Activated T-helper 1 cell treated with anti-CD3 and anti-CD28 coated beads, Interleukin-12 subunit alpha, Interleukin-12 subunit beta, Interleukin-2, Interleukin-4 antibody, amounts not matched to agents 30 ng/mL and 10 ng/mL and 1 ng/mL, durations not matched to agents 14 hours and 24 hours and 36 hours (primary cell): ENCODE measurements at regions not wholly inside any gene's neighbourhood (a gene's known extent, or its start where the extent isn't known, plus 50 kb on each side); places are given as distances from the start of the nearest gene placed in this dataset.

Experiments
- DNase-seq: peaks from one replicate; pipeline ENCODE4 v3.0.0; 2021; ENCODE audit warnings: low spot score
- H3K27ac Mint-ChIP-seq: one replicate; pipeline ENCODE4 v1.8.0; 2021; ENCODE audit warnings: mild to moderate bottlenecking, mixed read lengths
- H3K27me3 Mint-ChIP-seq: one replicate; pipeline ENCODE4 v1.8.0; 2022; ENCODE audit warnings: mild to moderate bottlenecking, moderate library complexity, mixed read lengths; ENCODE audit not compliant: insufficient read depth
- H3K36me3 Mint-ChIP-seq: one replicate; pipeline ENCODE4 v1.8.0; 2021; ENCODE audit warnings: low read depth, mixed read lengths
- H3K4me1 Mint-ChIP-seq: one replicate; pipeline ENCODE4 v1.8.0; 2021; ENCODE audit warnings: low read depth, mixed read lengths
- H3K4me3 Mint-ChIP-seq: one replicate; pipeline ENCODE4 v1.8.0; 2021; ENCODE audit warnings: mild to moderate bottlenecking, moderate library complexity, mixed read lengths
- H3K9me3 Mint-ChIP-seq: one replicate; pipeline ENCODE4 v1.8.0; 2021; ENCODE audit warnings: mixed read lengths
- intact Hi-C: fragments of 100-400 bp; cut with micrococcal nuclease; formaldehyde crosslinking; loops from one replicate; pipeline ENCODE4 v1.15.1; 2024

- no peak overlapping the region for H3K27ac Mint-ChIP-seq
- H3K4me1 Mint-ChIP-seq: peaks cover 6% of the 10 kb centered on the region
- DNase-seq: no peak
- no peak overlapping the region for H3K4me3 Mint-ChIP-seq
- no peaks in the 10 kb centered on the region for H3K9me3 Mint-ChIP-seq
- no peaks in the 10 kb centered on the region for H3K36me3 Mint-ChIP-seq
- peaks cover 11% of the 10 kb centered on the region for H3K27me3 Mint-ChIP-seq
- intact Hi-C loops: no loop called here
Measured at GRCh38 chr1:209427277-209427676, 156.2 kb upstream of the CAMK1G start.

- H3K9me3 Mint-ChIP-seq: no peaks in the 10 kb centered on the region
- peaks cover 11% of the 10 kb centered on the region for H3K27me3 Mint-ChIP-seq
- H3K36me3 Mint-ChIP-seq: no peaks in the 10 kb centered on the region
- H3K27ac Mint-ChIP-seq: no peak overlapping the region
- no peak for DNase-seq
- H3K4me1 Mint-ChIP-seq: peaks cover 6% of the 10 kb centered on the region
- H3K4me3 Mint-ChIP-seq: no peak overlapping the region
- intact Hi-C loops: no loop called here
Measured at GRCh38 chr1:209427811-209428210, 155.7 kb upstream of the CAMK1G start.

GRCh38 chr1:209428241-209428921, 155.1 kb upstream of the CAMK1G start:
- DNase-seq: no peak
- Mint-ChIP-seq H3K27ac (no peak overlapping the region), H3K27me3 (peaks cover 8% of the 10 kb centered on the region), H3K4me1 (peaks cover 6% of the 10 kb centered on the region), H3K9me3 (no peaks in the 10 kb centered on the region), H3K4me3 (no peak overlapping the region), H3K36me3 (no peaks in the 10 kb centered on the region)
- intact Hi-C loops: no loop called here

GRCh38 chr1:209429611-209430010, 153.9 kb upstream of the CAMK1G start:
- no peaks in the 10 kb centered on the region for H3K9me3 Mint-ChIP-seq
- no peaks in the 10 kb centered on the region for H3K36me3 Mint-ChIP-seq
- intact Hi-C loops: no loop called here
- H3K27me3 Mint-ChIP-seq: peaks cover 8% of the 10 kb centered on the region
- no peak for DNase-seq
- peaks cover 6% of the 10 kb centered on the region for H3K4me1 Mint-ChIP-seq
- no peak overlapping the region for H3K4me3 Mint-ChIP-seq
- H3K27ac Mint-ChIP-seq: no peak overlapping the region

GRCh38 chr1:209430107-209430506, 153.4 kb upstream of the CAMK1G start:
- Mint-ChIP-seq H3K36me3 (no peaks in the 10 kb centered on the region), H3K4me3 (no peak overlapping the region), H3K27me3 (peaks cover 12% of the 10 kb centered on the region), H3K9me3 (no peaks in the 10 kb centered on the region), H3K27ac (no peak overlapping the region), H3K4me1 (peaks cover 6% of the 10 kb centered on the region)
- intact Hi-C loops: no loop called here
- no peak for DNase-seq

GRCh38 chr1:209430821-209431259, 152.7 kb upstream of the CAMK1G start:
- no peak overlapping the region for H3K27ac Mint-ChIP-seq
- H3K36me3 Mint-ChIP-seq: no peaks in the 10 kb centered on the region
- H3K4me3 Mint-ChIP-seq: no peak overlapping the region
- peaks cover 3% of the 10 kb centered on the region for H3K4me1 Mint-ChIP-seq
- H3K27me3 Mint-ChIP-seq: peaks cover 17% of the 10 kb centered on the region
- DNase-seq: no peak
- intact Hi-C loops: no loop called here
- no peaks in the 10 kb centered on the region for H3K9me3 Mint-ChIP-seq

- Mint-ChIP-seq H3K27ac (no peak overlapping the region), H3K27me3 (peaks cover 14% of the 10 kb centered on the region), H3K4me3 (no peak overlapping the region), H3K9me3 (no peaks in the 10 kb centered on the region), H3K4me1 (no peaks in the 10 kb centered on the region), H3K36me3 (no peaks in the 10 kb centered on the region)
- intact Hi-C loops: no loop called here
- DNase-seq: no peak
Measured at GRCh38 chr1:209431402-209431801, 152.1 kb upstream of the CAMK1G start.

- Mint-ChIP-seq H3K27ac (no peak overlapping the region), H3K4me1 (no peaks in the 10 kb centered on the region), H3K4me3 (no peak overlapping the region), H3K27me3 (peaks cover 12% of the 10 kb centered on the region), H3K9me3 (no peaks in the 10 kb centered on the region), H3K36me3 (no peaks in the 10 kb centered on the region)
- intact Hi-C loops: no loop called here
- no peak for DNase-seq
Measured at GRCh38 chr1:209431813-209432442, 151.6 kb upstream of the CAMK1G start.

GRCh38 chr1:209432443-209432825, 151.1 kb upstream of the CAMK1G start:
- Mint-ChIP-seq H3K9me3 (no peaks in the 10 kb centered on the region), H3K27ac (no peak overlapping the region), H3K4me1 (no peaks in the 10 kb centered on the region), H3K36me3 (no peaks in the 10 kb centered on the region), H3K27me3 (peaks cover 13% of the 10 kb centered on the region), H3K4me3 (no peak overlapping the region)
- intact Hi-C loops: no loop called here
- DNase-seq: no peak

- intact Hi-C loops: no loop called here
Measured at GRCh38 chr1:209433649-209434031, 149.9 kb upstream of the CAMK1G start.

GRCh38 chr1:209434066-209434465, 149.4 kb upstream of the CAMK1G start:
- Mint-ChIP-seq H3K27ac (no peak overlapping the region), H3K9me3 (no peaks in the 10 kb centered on the region), H3K36me3 (no peaks in the 10 kb centered on the region), H3K4me1 (no peaks in the 10 kb centered on the region), H3K27me3 (peaks cover 13% of the 10 kb centered on the region), H3K4me3 (no peak overlapping the region)
- intact Hi-C loops: no loop called here
- DNase-seq: no peak

More at GRCh38 chr1:209433649-209434031, 149.9 kb upstream of the CAMK1G start:
- Mint-ChIP-seq H3K36me3 (no peaks in the 10 kb centered on the region), H3K4me1 (no peaks in the 10 kb centered on the region), H3K4me3 (no peak overlapping the region), H3K9me3 (no peaks in the 10 kb centered on the region), H3K27ac (no peak overlapping the region), H3K27me3 (peaks cover 13% of the 10 kb centered on the region)
- DNase-seq: no peak

- Mint-ChIP-seq H3K27ac (no peak overlapping the region), H3K36me3 (no peaks in the 10 kb centered on the region), H3K4me1 (no peaks in the 10 kb centered on the region), H3K4me3 (no peak overlapping the region), H3K27me3 (peaks cover 13% of the 10 kb centered on the region), H3K9me3 (no peaks in the 10 kb centered on the region)
- intact Hi-C loops: no loop called here
- no peak for DNase-seq
Measured at GRCh38 chr1:209434631-209435217, 148.8 kb upstream of the CAMK1G start.

GRCh38 chr1:209435654-209436566, 147.6 kb upstream of the CAMK1G start:
- Mint-ChIP-seq H3K9me3 (peaks cover 3% of the 10 kb centered on the region), H3K4me3 (no peak overlapping the region), H3K4me1 (no peaks in the 10 kb centered on the region), H3K27me3 (peaks cover 14% of the 10 kb centered on the region), H3K27ac (no peak overlapping the region), H3K36me3 (no peaks in the 10 kb centered on the region)
- DNase-seq: peak; percentile 5
- intact Hi-C loops: no loop called here
